SH-SY5Y (cell line): ENCODE measurements at regions not wholly inside any gene's neighbourhood (a gene's known extent, or its start where the extent isn't known, plus 50 kb on each side); places are given as distances from the start of the nearest gene placed in this dataset.

ENCODE experiments used
- GATA2 ChIP-seq: IDR thresholded peaks from 2 replicates; pipeline ENCODE4 v1.6.1; 2011; ENCODE audit warnings: mild to moderate bottlenecking, low read depth, low read length
- GATA3 ChIP-seq: IDR thresholded peaks from 2 replicates; pipeline ENCODE4 v1.6.1; 2011; ENCODE audit warnings: low read depth, mild to moderate bottlenecking, low read length, moderate library complexity

DNA sequence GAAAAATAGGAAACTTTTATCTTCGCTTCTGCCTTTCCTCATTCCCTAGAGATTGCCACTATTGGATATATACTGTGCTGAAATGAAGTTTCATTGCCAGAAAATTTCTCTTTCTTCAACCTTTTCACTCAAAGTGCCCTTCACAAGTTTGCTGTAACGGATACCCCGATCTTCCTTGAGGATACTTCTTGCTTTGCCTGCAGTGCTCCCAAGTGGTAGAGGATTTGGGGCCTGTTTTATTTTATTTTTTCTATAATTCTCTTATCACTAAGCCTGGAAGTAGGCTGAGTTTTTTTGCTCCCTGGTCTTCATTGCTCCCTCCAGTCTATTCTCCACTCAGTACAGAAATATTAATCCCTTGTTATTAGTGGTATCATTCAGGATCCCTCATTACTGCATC, 481.4 kb upstream of the CDH18 start:
- TF ChIP-seq GATA2 (no peak), GATA3 (no peak)
